T-cell (primary cell): ENCODE measurements at regions not wholly inside any gene's neighbourhood (a gene's known extent, or its start where the extent isn't known, plus 50 kb on each side); places are given as distances from the start of the nearest gene placed in this dataset.

Source experiments
- ATAC-seq, 4 experiments: fragments of 200-7000 bp in 3 of 4; fragments of 150-1000 bp in 1 of 4; cut with Tn5 transposase; replicated peaks in 1 of 4; 1 replicate in 3 of 4; 2 replicates in 1 of 4; pipeline ENCODE4 v1.10.0; 2021; ENCODE audit warnings: moderate library complexity in 3 of 4, mild to moderate bottlenecking in 2 of 4, moderate number of reproducible peaks in 1 of 4
- CTCF ChIA-PET, 2 donors: fragments of 300-600 bp; sonication (Branson Sonifier 250); formaldehyde crosslinking; loops; one replicate each; lab custom pipeline; 2022; ENCODE audit warnings: antibody characterized with exemption in 2 of 2; lab: Charles Lee
- POLR2A ChIA-PET, 2 donors: fragments of 300-600 bp; sonication (Branson Sonifier 250); formaldehyde crosslinking; loops; one replicate each; lab custom pipeline; 2022; ENCODE audit warnings: antibody characterized with exemption in 2 of 2; lab: Charles Lee
- DNase-seq, 35 experiments: peaks; one replicate each; pipeline versions ENCODE4 v3.0.0 to v3.0.0-alpha.2; 2013 to 2023
- H3K27ac ChIP-seq: one replicate; pipeline ENCODE4 v1.5.1; 2013; ENCODE audit warnings: low read length
- H3K27me3 ChIP-seq, 2 experiments: replicated peaks in 1 of 2; 1 replicate in 1 of 2; 2 replicates in 1 of 2; pipeline versions ENCODE4 v1.6.1 to v1.7.0; 2013; ENCODE audit warnings: low read length in 1 of 2, mixed read lengths in 1 of 2; ENCODE audit not compliant: control insufficient read depth in 2 of 2, insufficient read depth in 2 of 2; ENCODE audit errors: extremely low read depth in 1 of 2
- H3K36me3 ChIP-seq, 2 donors: 1 replicate in 1 of 2; 2 replicates in 1 of 2; pipeline versions ENCODE4 v1.6.1 to v1.7.0; 2013; ENCODE audit warnings: low read length in 1 of 2; ENCODE audit not compliant: control insufficient read depth in 2 of 2, insufficient read depth in 1 of 2; ENCODE audit errors: extremely low read depth in 1 of 2
- H3K4me1 ChIP-seq, 2 experiments: 1 replicate in 1 of 2; 2 replicates in 1 of 2; pipeline versions ENCODE4 v1.6.1 to v1.7.0; 2013; ENCODE audit warnings: low read length in 2 of 2, mixed read lengths in 1 of 2; ENCODE audit not compliant: insufficient read depth in 2 of 2, control insufficient read depth in 1 of 2; ENCODE audit errors: extremely low read depth in 1 of 2
- H3K4me3 ChIP-seq, 2 donors: 1 replicate in 1 of 2; 2 replicates in 1 of 2; pipeline versions ENCODE4 v1.5.1 to v1.7.0; 2013; ENCODE audit warnings: mild to moderate bottlenecking in 2 of 2, low read length in 1 of 2, moderate library complexity in 1 of 2; ENCODE audit not compliant: control insufficient read depth in 1 of 2; ENCODE audit errors: extremely low read depth in 1 of 2
- H3K9me3 ChIP-seq: 2 replicates; pipeline ENCODE4 v1.7.0; 2013
- H3K27ac Mint-ChIP-seq, 2 donors: one replicate each; pipeline ENCODE4 v1.8.0; 2020 to 2021; ENCODE audit warnings: mild to moderate bottlenecking in 2 of 2, mixed read lengths in 2 of 2
- H3K27me3 Mint-ChIP-seq, 2 donors: one replicate each; pipeline ENCODE4 v1.8.0; 2021 to 2022; ENCODE audit warnings: mixed read lengths in 2 of 2
- H3K36me3 Mint-ChIP-seq: one replicate; pipeline ENCODE4 v1.8.0; 2021; ENCODE audit warnings: mixed read lengths
- H3K4me1 Mint-ChIP-seq, 3 donors: one replicate each; pipeline ENCODE4 v1.8.0; 2020 to 2022; ENCODE audit warnings: mixed read lengths in 3 of 3, mild to moderate bottlenecking in 1 of 3
- H3K4me3 Mint-ChIP-seq, 3 donors: one replicate each; pipeline ENCODE4 v1.8.0; 2020 to 2022; ENCODE audit warnings: mild to moderate bottlenecking in 3 of 3, mixed read lengths in 3 of 3, moderate library complexity in 3 of 3
- H3K9me3 Mint-ChIP-seq, 3 donors: one replicate each; pipeline ENCODE4 v1.8.0; 2020 to 2022; ENCODE audit warnings: mixed read lengths in 3 of 3
- WGBS: methylation state at CpG from one replicate; pipeline ENCODE4 v1.1.5; 2013; ENCODE audit warnings: missing lambda C conversion rate; ENCODE audit not compliant: insufficient coverage; 5-methylcytosine and 5-hydroxymethylcytosine counted together

DNA sequence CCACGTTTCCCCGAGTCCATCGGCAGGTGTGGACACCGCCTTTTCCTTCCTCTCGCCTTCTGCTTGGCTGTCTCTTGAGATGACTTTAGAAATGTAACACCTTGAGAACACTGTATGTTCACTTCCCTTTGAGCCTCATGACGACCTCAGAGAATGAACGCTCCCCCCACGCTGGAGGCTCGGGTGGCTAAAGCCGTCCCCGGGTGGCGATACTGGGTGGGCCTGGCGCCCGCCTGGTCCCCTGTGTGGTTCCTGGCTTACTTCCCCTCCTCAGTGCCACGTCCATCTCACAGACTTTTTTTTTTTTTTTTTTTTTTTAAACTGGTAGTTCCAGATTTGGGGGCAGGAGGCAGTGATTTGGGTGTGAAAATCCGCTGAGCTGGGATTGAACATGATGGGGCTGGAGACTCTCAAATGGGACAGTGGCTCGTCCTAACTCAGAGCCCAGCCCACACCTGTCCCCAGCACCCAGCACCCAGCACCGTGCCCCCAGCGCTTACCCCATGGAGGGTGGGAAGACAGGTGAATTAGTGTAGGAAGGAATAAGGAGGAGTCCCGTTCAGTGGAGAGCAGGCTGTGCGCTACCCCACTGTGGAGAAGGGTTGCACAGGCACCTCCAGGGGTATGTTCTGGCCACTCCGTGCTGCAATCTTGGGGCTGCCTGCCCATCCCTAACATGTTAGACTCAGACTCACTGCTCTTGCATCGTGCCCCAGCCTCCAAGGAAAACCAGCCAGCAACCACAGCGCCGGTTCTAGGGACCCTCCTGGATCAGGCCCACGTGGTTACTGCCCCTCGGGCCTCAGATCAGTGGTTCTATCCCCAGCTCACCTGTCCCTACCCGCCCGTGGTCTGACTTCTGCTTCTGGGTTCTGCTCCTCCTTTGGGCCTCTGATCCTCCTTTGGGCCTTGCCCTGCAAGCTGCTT, 174.0 kb downstream of the ASB1 start:
- no peak for ATAC-seq
- Mint-ChIP-seq H3K9me3 (peaks cover 16 to 22% (median 19%) of the 10 kb centered on the region in 3 donors), H3K4me3 (no peak overlapping the region), H3K36me3 (no peaks in the 10 kb centered on the region), H3K4me1 (peaks cover 0 to 9% (median 0%) of the 10 kb centered on the region in 3 donors), H3K27me3 (peaks cover 22 to 23% of the 10 kb centered on the region in 2 donors), H3K27ac (no peak overlapping the region)
- no peaks in the 10 kb centered on the region for H3K4me1 ChIP-seq
- H3K27ac ChIP-seq = no peak overlapping the region
- DNase-seq = no peak
- H3K4me3 ChIP-seq = no peak overlapping the region
- 76% methylated on average over 14 of the region's 29 CpGs for WGBS
- CTCF ChIA-PET = no interaction called here
- no peaks in the 10 kb centered on the region for H3K36me3 ChIP-seq
- POLR2A ChIA-PET = interaction anchor here in 1 of 2 donors (0.6 kb wide), 1 partner anchor 146 kb away, joined by 4 read pairs; no protein-coding TSS in a partner anchor
- no peaks in the 10 kb centered on the region for H3K9me3 ChIP-seq
- H3K27me3 ChIP-seq = peaks cover 0 to 30% of the 10 kb centered on the region in 2 experiments

GRCh38 chr2:238601433-238602222, 174.9 kb downstream of the ASB1 start:
- H3K4me1 Mint-ChIP-seq = peaks cover 0 to 9% (median 0%) of the 10 kb centered on the region in 3 donors
- no peaks in the 10 kb centered on the region for H3K36me3 Mint-ChIP-seq
- H3K27me3 Mint-ChIP-seq = peaks cover 22 to 26% of the 10 kb centered on the region in 2 donors
- no peak overlapping the region for H3K4me3 Mint-ChIP-seq
- ATAC-seq (no peak), DNase-seq (no peak)
- H3K9me3 ChIP-seq = no peaks in the 10 kb centered on the region
- POLR2A ChIA-PET = no interaction called here
- CTCF ChIA-PET = no interaction called here
- 75% methylated on average over 8 of the region's 11 CpGs for WGBS
- peaks cover 0 to 30% of the 10 kb centered on the region in 2 experiments for H3K27me3 ChIP-seq
- no peak overlapping the region for H3K4me3 ChIP-seq
- no peak overlapping the region for H3K27ac ChIP-seq
- no peak overlapping the region for H3K27ac Mint-ChIP-seq
- no peaks in the 10 kb centered on the region for H3K4me1 ChIP-seq
- H3K9me3 Mint-ChIP-seq = peaks cover 16 to 22% (median 19%) of the 10 kb centered on the region in 3 donors
- H3K36me3 ChIP-seq = no peaks in the 10 kb centered on the region

- no peak overlapping the region for H3K27ac Mint-ChIP-seq
- CTCF ChIA-PET = no interaction called here
Measured at GRCh38 chr2:238602223-238602960, 175.7 kb downstream of the ASB1 start.

DNA sequence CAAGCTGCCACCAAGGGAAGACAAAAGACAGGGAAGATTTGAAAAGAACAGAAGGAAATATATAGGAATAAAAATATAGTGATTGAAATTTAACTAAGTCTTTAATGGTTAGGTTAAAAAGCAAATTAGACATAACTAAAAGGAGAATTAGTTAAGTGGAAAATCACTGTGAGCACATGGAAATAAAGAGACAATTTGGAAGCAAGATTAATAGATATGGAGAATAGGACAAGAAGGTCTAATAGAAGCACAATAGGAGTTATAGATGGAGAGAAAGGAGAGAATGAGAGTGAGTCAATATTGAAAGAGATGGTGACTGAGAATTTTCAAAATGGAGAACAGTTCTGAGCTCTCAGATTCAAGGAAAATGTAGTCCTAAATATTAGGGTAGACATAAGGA, 176.9 kb downstream of the ASB1 start:
- no peak for DNase-seq
- no peaks in the 10 kb centered on the region for H3K4me1 Mint-ChIP-seq
- no peaks in the 10 kb centered on the region for H3K4me1 ChIP-seq
- H3K36me3 Mint-ChIP-seq = no peaks in the 10 kb centered on the region
- no peak overlapping the region for H3K27ac Mint-ChIP-seq
- H3K9me3 Mint-ChIP-seq = peaks cover 17 to 40% (median 30%) of the 10 kb centered on the region in 3 donors
- no peaks in the 10 kb centered on the region for H3K36me3 ChIP-seq
- H3K4me3 ChIP-seq = no peak overlapping the region
- H3K27ac ChIP-seq = no peak overlapping the region
- peaks cover 0 to 22% of the 10 kb centered on the region in 2 experiments for H3K27me3 ChIP-seq
- no peak overlapping the region for H3K4me3 Mint-ChIP-seq
- ATAC-seq = no peak
- H3K9me3 ChIP-seq = no peaks in the 10 kb centered on the region
- peaks cover 21 to 23% of the 10 kb centered on the region in 2 donors for H3K27me3 Mint-ChIP-seq
- POLR2A ChIA-PET = no interaction called here
- CTCF ChIA-PET = no interaction called here

More at GRCh38 chr2:238602223-238602960, 175.7 kb downstream of the ASB1 start:
- Histone ChIP-seq H3K27me3 (peaks cover 0 to 30% of the 10 kb centered on the region in 2 experiments), H3K9me3 (no peaks in the 10 kb centered on the region), H3K36me3 (no peaks in the 10 kb centered on the region), H3K4me3 (no peak overlapping the region), H3K4me1 (no peaks in the 10 kb centered on the region), H3K27ac (no peak overlapping the region)
- peaks cover 16 to 28% (median 19%) of the 10 kb centered on the region in 3 donors for H3K9me3 Mint-ChIP-seq
- ATAC-seq (no peak), DNase-seq (no peak)
- WGBS = 61% methylated on average over 2 of the region's 6 CpGs
- peaks cover 22 to 26% of the 10 kb centered on the region in 2 donors for H3K27me3 Mint-ChIP-seq
- POLR2A ChIA-PET = no interaction called here
- peaks cover 0 to 8% (median 0%) of the 10 kb centered on the region in 3 donors for H3K4me1 Mint-ChIP-seq
- H3K4me3 Mint-ChIP-seq = no peak overlapping the region
- H3K36me3 Mint-ChIP-seq = no peaks in the 10 kb centered on the region

- no peaks in the 10 kb centered on the region for H3K36me3 ChIP-seq
- H3K9me3 ChIP-seq = no peaks in the 10 kb centered on the region
- no peaks in the 10 kb centered on the region for H3K4me1 ChIP-seq
- ChIA-PET POLR2A (no interaction called here), CTCF (no interaction called here)
- H3K4me3 ChIP-seq = no peak overlapping the region
- ATAC-seq = no peak
- H3K27me3 Mint-ChIP-seq = peaks cover 8 to 15% of the 10 kb centered on the region in 2 donors
- no peaks in the 10 kb centered on the region for H3K4me1 Mint-ChIP-seq
- no peak overlapping the region for H3K4me3 Mint-ChIP-seq
- peaks cover 29 to 52% (median 41%) of the 10 kb centered on the region in 3 donors for H3K9me3 Mint-ChIP-seq
- no peak overlapping the region for H3K27ac Mint-ChIP-seq
- no peak overlapping the region for H3K27ac ChIP-seq
- H3K36me3 Mint-ChIP-seq = no peaks in the 10 kb centered on the region
- H3K27me3 ChIP-seq = peaks cover 0 to 4% of the 10 kb centered on the region in 2 experiments
- DNase-seq = no peak
- 100% methylated on average over 2 of the region's 4 CpGs for WGBS
Measured at GRCh38 chr2:238606311-238606710, 179.6 kb downstream of the ASB1 start.

GRCh38 chr2:238613610-238614009, 186.9 kb downstream of the ASB1 start:
- H3K9me3 Mint-ChIP-seq = peaks cover 12 to 19% (median 12%) of the 10 kb centered on the region in 3 donors
- H3K4me3 Mint-ChIP-seq = no peak overlapping the region
- Histone ChIP-seq H3K36me3 (no peaks in the 10 kb centered on the region), H3K27ac (no peak overlapping the region), H3K4me3 (no peak overlapping the region), H3K27me3 (peaks cover 0 to 6% of the 10 kb centered on the region in 2 experiments), H3K9me3 (no peaks in the 10 kb centered on the region), H3K4me1 (no peaks in the 10 kb centered on the region)
- ChIA-PET POLR2A (no interaction called here), CTCF (no interaction called here)
- H3K36me3 Mint-ChIP-seq = no peaks in the 10 kb centered on the region
- H3K27ac Mint-ChIP-seq = no peak overlapping the region
- DNase-seq = no peak
- no peak for ATAC-seq
- no CpG with 5 or more reads among the region's 5 CpGs for WGBS
- peaks cover 11 to 19% of the 10 kb centered on the region in 2 donors for H3K27me3 Mint-ChIP-seq
- no peaks in the 10 kb centered on the region for H3K4me1 Mint-ChIP-seq
